ENCODE measurements at regions not wholly inside any gene's neighbourhood (a gene's known extent, or its start where the extent isn't known, plus 50 kb on each side); places are given as distances from the start of the nearest gene placed in this dataset.

DNA sequence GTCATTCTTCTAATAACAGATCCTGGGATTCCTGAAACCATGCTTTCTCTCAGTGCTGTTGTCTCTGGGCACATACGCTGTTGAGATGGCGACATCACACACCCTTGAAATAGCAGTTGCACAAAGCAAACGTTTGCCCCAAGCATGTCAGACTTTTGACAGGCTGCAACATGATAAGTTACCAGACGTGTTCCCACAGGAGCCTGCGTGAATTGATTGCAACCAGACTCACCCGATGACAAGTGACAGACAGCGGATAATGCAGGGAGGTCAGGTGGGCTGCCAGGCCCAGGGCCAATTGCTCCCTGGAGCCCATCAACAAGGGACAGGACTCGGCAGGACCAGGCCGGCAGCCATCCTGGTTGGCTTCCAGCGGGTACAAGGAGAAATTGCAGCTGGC, 310.9 kb downstream of the SIPA1L2 start (continued):
- no peak for TF ChIP-seq SP1 (IDR thresholded peaks at IDR 0.05; ENCODE audit: low read depth, low read length)
- no peak for TF ChIP-seq SIRT6 (IDR thresholded peaks at IDR 0.05; ENCODE audit: low read length)
- no peak for TF ChIP-seq SRF (IDR thresholded peaks at IDR 0.05; ENCODE audit: low read depth, low read length)
- TF ChIP-seq CTBP2 (IDR thresholded peaks at IDR 0.05; ENCODE audit: borderline replicate concordance, insufficient read depth, insufficient read length, low read length) = no peak
- TF ChIP-seq YY1 (IDR thresholded peaks at IDR 0.05; ENCODE audit: low read depth, low read length) = no peak

All from H1 (cell line).